Endothelial cell of umbilical vein (primary cell): ENCODE measurements at regions not wholly inside any gene's neighbourhood (a gene's known extent, or its start where the extent isn't known, plus 50 kb on each side); places are given as distances from the start of the nearest gene placed in this dataset.

Experiments
- BruUV-seq: library from RNA; stranded (reverse); fragments of 400-500 nt; replicated peaks from 2 replicates; lab custom pipeline; 2021; lab: Mats Ljungman, UMichigan
- CTCF ChIA-PET: fragments of 300-600, 350-600 bp; sonication (Branson Sonifier 250); formaldehyde crosslinking; loops from one replicate; lab custom pipeline; 2021; ENCODE audit warnings: antibody characterized with exemption, inconsistent platforms; lab: Charles Lee
- POLR2A ChIA-PET: fragments of 300-600, 350-600 bp; sonication (Branson Sonifier 250); formaldehyde crosslinking; loops from one replicate; lab custom pipeline; 2021; ENCODE audit warnings: antibody characterized with exemption, inconsistent platforms; lab: Charles Lee
- DNase-seq: peaks from one replicate; pipeline ENCODE4 v3.0.0-alpha.2; 2011; ENCODE audit warnings: low read depth, low spot score
- FAIRE-seq: peaks from 2 replicates; lab custom pipeline; 2011; peaks lifted over from hg19 to GRCh38; lab: Jason Lieb, UNC
- H2AFZ ChIP-seq: 2 replicates; pipeline ENCODE4 v1.6.0; 2012; ENCODE audit warnings: low read depth, low read length, control low read depth, inconsistent platforms
- H3K27ac ChIP-seq: 2 replicates; pipeline ENCODE4 v1.5.1; 2011; ENCODE audit warnings: low read depth, mild to moderate bottlenecking, control low read depth, low read length, moderate library complexity; ENCODE audit not compliant: insufficient read depth
- H3K27me3 ChIP-seq, 2 experiments: 2 replicates each; pipeline versions ENCODE4 v1.6.0 to v1.6.1; 2011; ENCODE audit warnings: low read length in 2 of 2, mixed read lengths in 1 of 2; ENCODE audit not compliant: control insufficient read depth in 2 of 2, insufficient read depth in 2 of 2
- H3K36me3 ChIP-seq, 2 experiments: 2 replicates in 1 of 2; 3 replicates in 1 of 2; pipeline ENCODE4 v1.5.1; 2011; ENCODE audit warnings: low read length in 2 of 2, mild to moderate bottlenecking in 1 of 2, moderate library complexity in 1 of 2; ENCODE audit not compliant: control insufficient read depth in 2 of 2, insufficient read depth in 2 of 2; ENCODE audit errors: extremely low read depth in 1 of 2
- H3K4me1 ChIP-seq: 3 replicates; pipeline ENCODE4 v1.5.1; 2011; ENCODE audit warnings: mild to moderate bottlenecking, low read length; ENCODE audit not compliant: control insufficient read depth, insufficient read depth; ENCODE audit errors: extremely low read depth
- H3K4me2 ChIP-seq: 2 replicates; pipeline ENCODE4 v1.6.1; 2011; ENCODE audit warnings: low read length, control low read depth, mixed read lengths; ENCODE audit not compliant: insufficient read depth
- H3K4me3 ChIP-seq, 3 experiments: fragments of 200-600 bp in 1 of 3; sonication (generic), shearing (Covaris generic) in 1 of 3; replicated peaks in 1 of 3; 2 replicates each; pipeline ENCODE4 v1.5.1; 2011 to 2016; ENCODE audit warnings: control low read depth in 3 of 3, low read length in 3 of 3, mild to moderate bottlenecking in 2 of 3, inconsistent platforms in 1 of 3, low read depth in 1 of 3, moderate library complexity in 1 of 3; ENCODE audit not compliant: insufficient read depth in 1 of 3
- H3K79me2 ChIP-seq: 2 replicates; pipeline ENCODE4 v1.6.0; 2012; ENCODE audit warnings: low read length, inconsistent platforms; ENCODE audit not compliant: control insufficient read depth, insufficient read depth
- H3K9ac ChIP-seq: replicated peaks from 2 replicates; pipeline ENCODE3; 2011; ENCODE audit warnings: low read length, control low read depth; ENCODE audit not compliant: insufficient read depth; ENCODE audit errors: extremely low read depth
- H3K9me1 ChIP-seq: replicated peaks from 3 replicates; pipeline ENCODE4 v1.6.0; 2011; ENCODE audit warnings: mild to moderate bottlenecking, low read length; ENCODE audit not compliant: control insufficient read depth, insufficient read depth; ENCODE audit errors: extremely low read depth
- H3K9me3 ChIP-seq: replicated peaks from 2 replicates; pipeline ENCODE4 v1.5.1; 2012; ENCODE audit warnings: low read length, inconsistent platforms; ENCODE audit not compliant: control insufficient read depth, insufficient read depth
- H4K20me1 ChIP-seq: replicated peaks from 2 replicates; pipeline ENCODE3; 2011; ENCODE audit warnings: mild to moderate bottlenecking, low read length; ENCODE audit not compliant: control insufficient read depth, insufficient read depth; ENCODE audit errors: extremely low read depth
- EZH2 ChIP-seq: IDR thresholded peaks from 2 replicates; pipeline ENCODE4 v1.6.1; 2012; ENCODE audit warnings: borderline replicate concordance, low read depth, mild to moderate bottlenecking, moderate library complexity, low read length, inconsistent platforms; ENCODE audit not compliant: severe bottlenecking
- FOS ChIP-seq: IDR thresholded peaks from 2 replicates; pipeline ENCODE4 v1.6.1; 2011; ENCODE audit warnings: mild to moderate bottlenecking, low read length, moderate library complexity, borderline replicate concordance; ENCODE audit not compliant: insufficient read depth
- GATA2 ChIP-seq: IDR thresholded peaks from 2 replicates; pipeline ENCODE4 v1.7.0; 2011; ENCODE audit warnings: low read depth, mild to moderate bottlenecking, moderate library complexity, mixed read lengths, low read length; ENCODE audit not compliant: insufficient read length, insufficient read depth
- JUN ChIP-seq: IDR thresholded peaks from 2 replicates; pipeline ENCODE4 v1.6.1; 2011; ENCODE audit warnings: borderline replicate concordance, low read depth; ENCODE audit not compliant: insufficient read length, insufficient read depth
- MAX ChIP-seq: IDR thresholded peaks from 2 replicates; pipeline ENCODE4 v1.6.1; 2011; ENCODE audit not compliant: insufficient read depth, insufficient read length
- MYC ChIP-seq: IDR thresholded peaks from one replicate; pipeline ENCODE4 v1.6.1; 2011; ENCODE audit warnings: mild to moderate bottlenecking, low read depth, low read length
- POLR2A ChIP-seq: IDR thresholded peaks from 2 replicates; pipeline ENCODE4 v1.6.1; 2012; ENCODE audit warnings: low read depth, mild to moderate bottlenecking, control low read depth, low read length
- POLR2AphosphoS5 ChIP-seq: IDR thresholded peaks from 2 replicates; pipeline ENCODE4 v1.6.1; 2012; ENCODE audit warnings: low read depth, mild to moderate bottlenecking, control low read depth, low read length, moderate library complexity; ENCODE audit not compliant: insufficient read depth
- dilution Hi-C: fragments of 300-500 bp; cut with MboI; formaldehyde crosslinking; loops from one replicate; pipeline ENCODE4 v1.15.0; 2019; ENCODE audit warnings: low sequenced_read_pairs; ENCODE audit not compliant: extremely low pct_ligation_motif_present
- intact Hi-C: fragments of 100-400 bp; cut with micrococcal nuclease; formaldehyde crosslinking; loops from one replicate; pipeline ENCODE4 v1.10.0; 2022
- TF ChIP-seq, protein P1 (sequence below), 2 donors: IDR thresholded peaks; 1 replicate in 1 of 2; 2 replicates in 1 of 2; pipeline ENCODE4 v1.5.1; 2011; ENCODE audit warnings: low read length in 2 of 2, mild to moderate bottlenecking in 2 of 2, moderate library complexity in 2 of 2, control low read depth in 1 of 2, inconsistent platforms in 1 of 2, low read depth in 1 of 2; ENCODE audit not compliant: insufficient read depth in 1 of 2; ENCODE audit errors: extremely low read depth in 1 of 2

DNA sequence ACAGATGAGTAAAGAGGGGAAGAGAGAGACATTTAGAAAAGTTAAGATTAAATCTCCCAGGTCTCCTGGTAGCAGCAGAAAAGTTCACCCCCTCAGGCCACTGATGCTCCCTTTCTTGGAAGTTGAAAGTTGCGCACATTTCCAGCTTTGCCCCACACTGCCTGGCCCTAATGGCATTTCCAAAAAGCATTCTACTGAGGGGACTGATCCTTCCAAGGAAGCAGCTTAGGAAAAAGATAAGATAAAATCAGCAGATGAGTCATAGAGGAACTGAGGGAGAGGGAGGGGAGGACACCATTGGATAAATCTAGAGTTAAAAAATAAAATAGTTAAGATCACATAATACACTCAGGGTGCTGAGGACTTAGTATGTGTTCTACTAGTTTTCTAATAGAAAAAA, 67.6 kb upstream of the SLC12A2 start:
- Histone ChIP-seq H2AFZ (no peak overlapping the region), H3K4me1 (peaks cover 23% of the 10 kb centered on the region), H3K9me1 (no peaks in the 10 kb centered on the region), H4K20me1 (no peaks in the 10 kb centered on the region), H3K27ac (no peak overlapping the region), H3K36me3 (no peaks in the 10 kb centered on the region), H3K79me2 (no peaks in the 10 kb centered on the region), H3K27me3 (no peaks in the 10 kb centered on the region), H3K9ac (no peak overlapping the region), H3K4me3 (no peak overlapping the region), H3K9me3 (no peaks in the 10 kb centered on the region), H3K4me2 (peak overlapping the region; percentile 9)
- dilution Hi-C loops = no loop called here
- DNase-seq (peak; percentile 40), FAIRE-seq (peak; percentile 74)
- intact Hi-C loops = loop anchor here (2.0 kb wide), 1 partner anchor 55 kb away; no protein-coding TSS in a partner anchor
- CTCF ChIA-PET = interaction anchor here (1.0 to 1.9 kb wide), 2 partner anchors 23 to 65 kb away, joined by 4 to 5 read pairs; no protein-coding TSS in a partner anchor
- POLR2A ChIA-PET = no interaction called here
- no TSS peak for BruUV-seq
- TF ChIP-seq MAX = no peak
- peak; percentile 51 for TF ChIP-seq JUN
- peak; percentile 91 for TF ChIP-seq GATA2
- TF ChIP-seq FOS = peak; percentile 68

GRCh38 chr5:128019391-128019790, 64.2 kb upstream of the SLC12A2 start:
- CTCF ChIA-PET = no interaction called here
- intact Hi-C loops = no loop called here

More at GRCh38 chr5:128019391-128019790, 64.2 kb upstream of the SLC12A2 start:
- no peaks in the 10 kb centered on the region for H3K79me2 ChIP-seq
- H3K27ac ChIP-seq = no peak overlapping the region
- no peak overlapping the region for H3K4me2 ChIP-seq
- no peak for TF ChIP-seq EZH2
- no peak for TF ChIP-seq JUN
- TF ChIP-seq MYC = no peak
- TF ChIP-seq, protein P1, sequence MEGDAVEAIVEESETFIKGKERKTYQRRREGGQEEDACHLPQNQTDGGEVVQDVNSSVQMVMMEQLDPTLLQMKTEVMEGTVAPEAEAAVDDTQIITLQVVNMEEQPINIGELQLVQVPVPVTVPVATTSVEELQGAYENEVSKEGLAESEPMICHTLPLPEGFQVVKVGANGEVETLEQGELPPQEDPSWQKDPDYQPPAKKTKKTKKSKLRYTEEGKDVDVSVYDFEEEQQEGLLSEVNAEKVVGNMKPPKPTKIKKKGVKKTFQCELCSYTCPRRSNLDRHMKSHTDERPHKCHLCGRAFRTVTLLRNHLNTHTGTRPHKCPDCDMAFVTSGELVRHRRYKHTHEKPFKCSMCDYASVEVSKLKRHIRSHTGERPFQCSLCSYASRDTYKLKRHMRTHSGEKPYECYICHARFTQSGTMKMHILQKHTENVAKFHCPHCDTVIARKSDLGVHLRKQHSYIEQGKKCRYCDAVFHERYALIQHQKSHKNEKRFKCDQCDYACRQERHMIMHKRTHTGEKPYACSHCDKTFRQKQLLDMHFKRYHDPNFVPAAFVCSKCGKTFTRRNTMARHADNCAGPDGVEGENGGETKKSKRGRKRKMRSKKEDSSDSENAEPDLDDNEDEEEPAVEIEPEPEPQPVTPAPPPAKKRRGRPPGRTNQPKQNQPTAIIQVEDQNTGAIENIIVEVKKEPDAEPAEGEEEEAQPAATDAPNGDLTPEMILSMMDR (IDR thresholded peaks at IDR 0.05; ENCODE audit: extremely low read depth in 1 of 2, insufficient read depth in 1 of 2, low read depth in 1 of 2, low read length in 2 of 2) = no peak
- TF ChIP-seq POLR2A = no peak
- no peak for TF ChIP-seq POLR2AphosphoS5
- TF ChIP-seq MAX = no peak
- no peak for TF ChIP-seq FOS
- DNase-seq (no peak), FAIRE-seq (no peak)
- POLR2A ChIA-PET = no interaction called here
- H3K4me1 ChIP-seq = peaks cover 20% of the 10 kb centered on the region
- H2AFZ ChIP-seq = no peak overlapping the region
- no peaks in the 10 kb centered on the region for H3K36me3 ChIP-seq
- no peaks in the 10 kb centered on the region for H3K9me1 ChIP-seq
- dilution Hi-C loops = no loop called here
- BruUV-seq = no TSS peak
- peaks cover 3% of the 10 kb centered on the region for H3K9me3 ChIP-seq
- H4K20me1 ChIP-seq = no peaks in the 10 kb centered on the region
- no peak overlapping the region for H3K9ac ChIP-seq
- H3K4me3 ChIP-seq = no peak overlapping the region
- H3K27me3 ChIP-seq = no peaks in the 10 kb centered on the region
